ENCODE measurements at regions not wholly inside any gene's neighbourhood (a gene's known extent, or its start where the extent isn't known, plus 50 kb on each side); places are given as distances from the start of the nearest gene placed in this dataset.

- DNase-seq (ENCODE audit: insufficient read length, low spot score) (no peak), FAIRE-seq (no peak)
- no peak for TF ChIP-seq POLR2A (IDR thresholded peaks at IDR 0.05; ENCODE audit: low read depth, low read length)
These were observed 126.2 kb upstream of the LRRC7 start for GRCh38 chr1:69441496-69441895.

DNA sequence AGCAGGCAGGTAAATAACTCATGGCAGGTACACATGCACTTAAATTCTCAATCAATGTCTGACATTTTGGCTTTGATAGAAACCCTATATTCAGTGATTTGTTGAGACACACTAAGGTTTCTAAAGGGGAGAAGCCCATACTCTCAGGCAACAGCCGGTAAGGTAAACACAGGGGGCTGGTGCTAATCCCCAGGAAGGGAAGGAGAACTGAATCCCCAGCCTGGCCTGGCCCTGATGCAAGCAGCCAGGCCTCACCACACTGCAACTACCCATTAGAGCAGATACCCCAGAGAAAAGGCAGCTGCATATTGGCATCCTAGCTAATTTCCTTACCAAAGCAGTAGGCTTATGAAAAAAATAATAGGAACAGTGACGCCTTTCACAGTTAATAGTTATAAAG is 116.5 kb upstream of the LRRC7 start:
- no peak for TF ChIP-seq POLR2A (IDR thresholded peaks at IDR 0.05; ENCODE audit: low read depth, low read length)
- DNase-seq (ENCODE audit: insufficient read length, low spot score) (no peak), FAIRE-seq (no peak)

GRCh38 chr1:69455718-69456117 is 112.0 kb upstream of the LRRC7 start:
- no peak for TF ChIP-seq POLR2A (IDR thresholded peaks at IDR 0.05; ENCODE audit: low read depth, low read length)
- DNase-seq (ENCODE audit: insufficient read length, low spot score) (no peak), FAIRE-seq (no peak)

DNA sequence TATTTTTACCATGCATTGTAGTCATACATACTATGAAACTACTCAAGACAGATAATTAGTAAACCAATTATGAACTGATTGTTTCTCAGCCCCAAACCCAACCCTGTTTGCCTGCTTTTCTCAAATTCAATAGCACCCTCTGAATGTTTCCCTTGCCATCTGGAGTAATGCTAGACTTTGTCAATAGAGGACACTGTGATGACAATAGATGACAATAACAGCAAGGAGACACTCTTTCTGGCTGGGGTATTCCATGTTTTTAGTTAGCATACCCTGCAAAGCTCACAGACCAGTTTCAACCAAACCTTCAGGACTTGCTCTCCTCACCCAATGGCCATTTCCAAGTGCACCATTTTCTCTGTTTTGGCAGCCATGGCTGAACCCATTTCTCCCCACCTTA is 108.5 kb upstream of the LRRC7 start:
- no peak for FAIRE-seq

GRCh38 chr1:69475021-69475420 is 92.7 kb upstream of the LRRC7 start:
- TF ChIP-seq POLR2A (IDR thresholded peaks at IDR 0.05; ENCODE audit: low read depth, low read length) = no peak
- DNase-seq (ENCODE audit: insufficient read length, low spot score) = no peak
- no peak for FAIRE-seq

More for the DNA sequence above, 108.5 kb upstream of the LRRC7 start:
- no peak for DNase-seq (ENCODE audit: insufficient read length, low spot score)
- no peak for TF ChIP-seq POLR2A (IDR thresholded peaks at IDR 0.05; ENCODE audit: low read depth, low read length)

- FAIRE-seq = no peak
- no peak for TF ChIP-seq POLR2A (IDR thresholded peaks at IDR 0.05; ENCODE audit: low read depth, low read length)
- DNase-seq (ENCODE audit: insufficient read length, low spot score) = no peak
These were observed 88.0 kb upstream of the LRRC7 start for GRCh38 chr1:69479734-69480133.

DNA sequence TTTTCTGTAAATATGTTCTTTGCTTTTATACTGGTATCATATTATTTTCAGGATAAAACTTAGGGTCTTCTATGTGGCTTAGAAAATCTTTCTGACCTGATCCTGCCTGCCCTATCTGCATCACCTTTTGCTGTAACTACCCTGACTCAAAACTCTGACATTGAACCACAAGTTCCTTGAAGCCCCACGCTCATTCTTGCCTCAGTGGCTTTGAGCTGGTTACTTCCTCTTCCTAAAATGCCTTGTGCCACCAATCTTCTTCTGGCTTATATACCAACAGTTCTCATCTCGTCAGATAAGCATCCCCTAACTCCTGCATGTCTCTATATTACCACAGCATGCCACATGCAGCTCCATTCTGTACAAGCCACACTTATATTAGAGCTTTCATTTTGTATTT is 84.5 kb upstream of the LRRC7 start:
- FAIRE-seq (no peak), DNase-seq (ENCODE audit: insufficient read length, low spot score) (no peak)
- TF ChIP-seq POLR2A (IDR thresholded peaks at IDR 0.05; ENCODE audit: low read depth, low read length) = no peak

GRCh38 chr1:69485616-69486015 is 82.1 kb upstream of the LRRC7 start:
- no peak for TF ChIP-seq POLR2A (IDR thresholded peaks at IDR 0.05; ENCODE audit: low read depth, low read length)
- no peak for FAIRE-seq
- no peak for DNase-seq (ENCODE audit: insufficient read length, low spot score)

DNA sequence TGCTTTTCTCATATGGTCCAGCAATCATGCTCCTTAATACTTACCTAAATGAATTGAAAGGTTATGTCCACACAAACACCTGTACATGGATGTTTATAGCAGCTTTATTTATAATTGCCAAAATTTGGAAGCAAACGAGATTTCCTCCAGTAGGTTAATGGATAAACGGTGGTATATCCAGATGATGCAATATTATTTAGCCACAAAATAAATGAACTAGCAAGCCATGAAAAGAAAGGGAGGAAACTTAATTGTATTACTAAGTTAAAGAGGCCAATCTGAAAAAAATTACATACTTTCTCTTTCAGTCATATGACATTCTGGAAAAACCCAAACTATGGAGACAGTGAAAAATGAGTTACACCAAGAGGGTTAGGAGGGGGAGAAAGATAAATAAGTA is 76.3 kb upstream of the LRRC7 start:
- no peak for TF ChIP-seq POLR2A (IDR thresholded peaks at IDR 0.05; ENCODE audit: low read depth, low read length)
- no peak for FAIRE-seq
- DNase-seq (ENCODE audit: insufficient read length, low spot score) = no peak

GRCh38 chr1:69492286-69492685 is 75.4 kb upstream of the LRRC7 start:
- FAIRE-seq (no peak), DNase-seq (ENCODE audit: insufficient read length, low spot score) (no peak)
- no peak for TF ChIP-seq POLR2A (IDR thresholded peaks at IDR 0.05; ENCODE audit: low read depth, low read length)

DNA sequence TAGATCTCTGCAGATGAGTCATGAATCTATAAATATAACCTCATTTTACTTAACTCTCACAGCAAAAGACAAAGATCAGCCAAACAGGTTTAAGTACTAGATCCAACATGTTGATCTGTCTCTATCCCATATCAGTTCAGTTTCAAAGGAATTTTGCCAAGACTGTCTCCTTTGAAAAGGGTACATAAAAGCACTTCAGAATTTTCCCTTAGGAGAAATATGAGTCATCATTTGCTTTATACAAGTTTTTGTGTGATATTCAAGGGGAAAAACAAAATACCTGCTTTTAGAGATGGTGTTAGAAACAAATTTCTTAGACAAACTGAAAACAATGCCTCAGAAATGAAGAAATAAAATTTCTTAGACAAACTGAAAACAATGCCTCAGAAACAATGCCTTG is 73.5 kb upstream of the LRRC7 start:
- FAIRE-seq = no peak
- no peak for DNase-seq (ENCODE audit: insufficient read length, low spot score)
- no peak for TF ChIP-seq POLR2A (IDR thresholded peaks at IDR 0.05; ENCODE audit: low read depth, low read length)

GRCh38 chr1:69497441-69498221 is 70.1 kb upstream of the LRRC7 start:
- no peak for DNase-seq (ENCODE audit: insufficient read length, low spot score)
- no peak for TF ChIP-seq POLR2A (IDR thresholded peaks at IDR 0.05; ENCODE audit: low read depth, low read length)
- no peak for FAIRE-seq

- FAIRE-seq (no peak), DNase-seq (ENCODE audit: insufficient read length, low spot score) (no peak)
- TF ChIP-seq POLR2A (IDR thresholded peaks at IDR 0.05; ENCODE audit: low read depth, low read length) = no peak
These were observed 69.0 kb upstream of the LRRC7 start for GRCh38 chr1:69498711-69499110.

DNA sequence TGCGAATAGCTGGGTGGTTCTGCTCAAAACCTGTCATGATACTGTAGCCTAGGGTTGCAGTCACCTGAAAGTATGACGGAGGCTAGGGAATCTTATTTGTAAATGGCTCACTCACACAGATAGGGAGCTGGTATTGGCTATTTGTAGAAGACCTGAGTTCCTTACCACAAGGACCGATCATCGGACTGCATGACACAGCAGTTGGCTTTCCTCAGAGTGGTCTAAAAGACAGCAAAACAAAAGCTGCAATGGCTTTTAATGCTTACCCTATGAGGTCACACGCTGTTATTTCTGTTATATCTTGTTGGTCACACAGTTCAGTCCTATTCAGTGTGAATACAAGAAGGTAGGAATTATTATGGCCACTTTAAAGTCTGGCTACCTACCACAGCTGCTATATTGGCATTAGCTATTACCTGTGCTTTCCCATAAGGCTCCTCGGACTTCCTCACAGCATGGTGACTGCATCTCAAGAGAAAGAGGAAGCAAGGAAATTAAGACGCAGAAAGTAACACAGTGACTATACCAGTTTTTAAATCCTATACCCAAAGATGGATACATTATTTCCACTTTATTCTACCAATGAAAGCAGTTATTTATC is 68.4 kb upstream of the LRRC7 start:
- no peak for DNase-seq (ENCODE audit: insufficient read length, low spot score)
- no peak for FAIRE-seq
- no peak for TF ChIP-seq POLR2A (IDR thresholded peaks at IDR 0.05; ENCODE audit: low read depth, low read length)

DNA sequence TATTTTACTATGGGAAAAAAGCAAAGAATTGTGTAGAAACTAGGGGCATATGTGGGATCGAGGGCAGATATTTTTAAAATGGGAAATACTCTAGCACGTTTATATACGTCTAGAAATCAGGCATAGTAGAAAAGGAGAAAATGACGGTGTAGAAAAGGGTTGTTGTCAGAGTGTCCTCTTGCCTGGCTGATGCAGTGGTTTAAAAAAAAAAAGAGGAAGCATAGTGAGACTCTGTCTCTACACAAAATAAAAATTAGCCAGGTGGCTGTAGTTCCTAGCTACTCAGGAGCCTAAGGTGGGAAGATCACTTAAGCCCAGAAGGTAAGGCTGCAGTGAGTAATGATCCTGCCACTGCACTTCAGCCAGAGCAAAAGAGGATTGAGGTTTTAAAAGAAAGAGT is 64.7 kb upstream of the LRRC7 start:
- DNase-seq (ENCODE audit: insufficient read length, low spot score) (no peak), FAIRE-seq (no peak)
- no peak for TF ChIP-seq POLR2A (IDR thresholded peaks at IDR 0.05; ENCODE audit: low read depth, low read length)

Measured in H54 (cell line).